Stimulated activated effector memory CD8-positive, alpha-beta T cell treated with anti-CD3 and anti-CD28 coated beads, Interleukin-12 subunit alpha, Interleukin-12 subunit beta, amount 100 ng/mL, for 72 hours (primary cell): ENCODE measurements at regions not wholly inside any gene's neighbourhood (a gene's known extent, or its start where the extent isn't known, plus 50 kb on each side); places are given as distances from the start of the nearest gene placed in this dataset.
A peak's percentile ranks its signal among the peaks of the same experiment; 100 is the strongest.

Source experiments
- ATAC-seq: fragments of 150-1000 bp; cut with Tn5 transposase; 2 replicates; pipeline ENCODE4 v1.10.0; 2021
- DNase-seq, 2 donors: peaks; one replicate each; pipeline ENCODE4 v3.0.0; 2021 to 2022; ENCODE audit warnings: low spot score in 2 of 2
- H3K27ac Mint-ChIP-seq: one replicate; pipeline ENCODE4 v1.8.0; 2022; ENCODE audit warnings: mild to moderate bottlenecking, mixed read lengths
- H3K36me3 Mint-ChIP-seq: one replicate; pipeline ENCODE4 v1.8.0; 2022; ENCODE audit warnings: mild to moderate bottlenecking, mixed read lengths
- H3K4me1 Mint-ChIP-seq: one replicate; pipeline ENCODE4 v1.8.0; 2022; ENCODE audit warnings: mixed read lengths
- H3K4me3 Mint-ChIP-seq: one replicate; pipeline ENCODE4 v1.8.0; 2022; ENCODE audit warnings: mild to moderate bottlenecking, mixed read lengths
- H3K9me3 Mint-ChIP-seq: one replicate; pipeline ENCODE4 v1.8.0; 2022; ENCODE audit warnings: mixed read lengths

DNA sequence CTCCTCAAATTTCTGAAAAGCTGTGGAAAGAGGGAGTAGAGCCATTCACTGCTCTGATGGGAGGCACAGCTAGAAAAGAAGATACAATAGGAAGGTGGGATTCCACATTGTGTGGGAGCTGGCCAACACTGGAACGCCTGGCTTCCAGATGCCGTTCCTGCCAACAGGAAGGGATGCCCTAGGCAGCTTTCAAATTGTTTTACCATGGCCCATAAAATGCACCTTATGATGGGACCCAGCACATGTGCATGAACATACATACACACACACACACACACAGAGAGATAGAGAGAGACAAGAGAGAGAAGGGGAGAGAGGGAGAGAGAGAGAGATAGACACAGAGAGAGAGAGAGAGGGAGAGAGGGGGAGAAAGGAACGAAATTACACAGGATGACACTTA, 86.1 kb upstream of the BZW1 start:
- H3K27ac Mint-ChIP-seq = no peak overlapping the region
- no peak overlapping the region for H3K4me3 Mint-ChIP-seq
- DNase-seq (no peak), ATAC-seq (no peak)
- no peaks in the 10 kb centered on the region for H3K9me3 Mint-ChIP-seq
- H3K36me3 Mint-ChIP-seq = no peaks in the 10 kb centered on the region
- peaks cover 8% of the 10 kb centered on the region for H3K4me1 Mint-ChIP-seq

DNA sequence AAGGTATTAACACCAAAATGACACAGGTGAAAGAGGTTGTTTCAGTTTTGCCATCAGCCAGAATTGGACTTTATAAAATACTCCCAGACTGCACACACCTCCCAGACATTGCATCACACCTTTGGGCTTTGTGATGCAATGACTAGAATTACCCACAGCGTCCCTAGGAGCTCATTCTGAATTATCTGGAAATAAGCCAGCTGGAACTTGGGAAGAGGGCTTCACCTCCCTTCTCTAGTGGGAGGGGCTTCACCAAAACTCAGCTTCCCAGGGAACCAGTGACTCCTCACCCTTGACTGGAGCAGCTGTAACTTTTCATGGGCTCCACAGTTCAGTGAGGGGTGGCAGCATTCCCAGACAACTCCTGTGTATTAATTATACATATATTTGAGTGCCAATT, 83.1 kb upstream of the BZW1 start:
- DNase-seq = no peak
- no peak for ATAC-seq
- Mint-ChIP-seq H3K4me1 (peaks cover 10% of the 10 kb centered on the region), H3K4me3 (no peak overlapping the region), H3K27ac (no peak overlapping the region), H3K9me3 (no peaks in the 10 kb centered on the region), H3K36me3 (no peaks in the 10 kb centered on the region)

DNA sequence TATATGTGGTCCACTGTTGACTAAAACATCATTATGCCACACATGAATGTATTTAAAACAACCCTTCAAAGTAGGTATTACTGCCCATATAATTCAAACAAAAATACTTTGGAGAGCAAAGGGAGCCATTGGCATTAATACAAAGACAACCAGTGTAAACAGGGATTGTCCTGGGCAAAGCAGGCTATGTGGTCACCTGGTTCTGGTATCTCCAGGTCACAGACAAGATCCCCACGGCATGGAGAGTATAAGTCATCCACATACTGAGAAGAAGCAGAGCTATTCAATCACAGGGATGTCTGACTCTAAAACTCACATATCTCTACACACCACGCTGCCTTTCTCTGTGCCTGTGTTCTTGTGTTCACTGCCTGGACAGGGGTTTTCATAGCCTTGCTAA, 81.4 kb upstream of the BZW1 start:
- no peak overlapping the region for H3K27ac Mint-ChIP-seq
- no peaks in the 10 kb centered on the region for H3K36me3 Mint-ChIP-seq
- ATAC-seq = no peak
- H3K4me3 Mint-ChIP-seq = no peak overlapping the region
- DNase-seq = no peak
- no peaks in the 10 kb centered on the region for H3K9me3 Mint-ChIP-seq
- peaks cover 20% of the 10 kb centered on the region for H3K4me1 Mint-ChIP-seq

DNA sequence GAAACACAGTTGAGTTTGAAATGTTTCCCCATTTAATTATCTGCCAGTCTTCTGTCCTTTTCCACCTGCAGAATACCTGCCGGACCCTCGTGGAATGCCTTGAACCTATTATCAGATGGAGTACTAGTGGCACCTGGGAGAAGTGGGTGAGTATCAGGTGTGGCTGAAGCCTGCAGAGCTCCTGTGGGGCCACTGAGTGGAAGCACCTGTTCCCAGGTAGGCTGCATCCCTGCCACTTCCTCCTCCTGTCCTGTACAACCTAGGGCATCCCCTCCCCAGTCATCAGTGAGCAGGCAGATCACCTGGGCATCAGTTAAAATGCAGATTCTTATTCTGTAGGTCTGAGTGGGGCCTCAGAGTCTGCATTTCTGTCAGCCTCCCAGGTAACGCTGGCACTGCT, 80.8 kb upstream of the BZW1 start:
- no peak for ATAC-seq
- Mint-ChIP-seq H3K36me3 (no peaks in the 10 kb centered on the region), H3K27ac (no peak overlapping the region), H3K4me1 (peaks cover 20% of the 10 kb centered on the region), H3K4me3 (no peak overlapping the region), H3K9me3 (no peaks in the 10 kb centered on the region)
- DNase-seq = no peak

DNA sequence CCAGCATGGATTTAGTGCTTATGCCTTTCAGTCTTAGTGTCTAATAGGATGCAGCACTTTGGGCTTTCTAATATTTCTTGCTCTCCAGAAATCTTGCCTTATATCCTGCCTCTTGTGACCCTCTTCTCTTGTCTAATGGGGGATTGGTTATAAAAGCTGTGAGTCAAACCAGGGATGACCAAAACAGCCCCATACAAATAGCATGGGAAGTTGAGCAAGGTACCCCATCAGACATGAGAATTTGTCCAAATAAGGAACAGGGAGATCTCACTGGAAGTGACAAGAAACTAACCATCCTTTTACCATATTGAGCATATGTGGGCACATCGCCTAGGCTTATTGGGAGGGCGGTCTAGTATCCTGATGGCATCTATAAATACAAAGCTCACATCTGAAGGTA, 78.8 kb upstream of the BZW1 start:
- H3K4me1 Mint-ChIP-seq = peaks cover 21% of the 10 kb centered on the region
- ATAC-seq (no peak), DNase-seq (no peak)
- no peak overlapping the region for H3K4me3 Mint-ChIP-seq
- H3K9me3 Mint-ChIP-seq = no peaks in the 10 kb centered on the region
- no peaks in the 10 kb centered on the region for H3K36me3 Mint-ChIP-seq
- H3K27ac Mint-ChIP-seq = peak overlapping the region; percentile 51

DNA sequence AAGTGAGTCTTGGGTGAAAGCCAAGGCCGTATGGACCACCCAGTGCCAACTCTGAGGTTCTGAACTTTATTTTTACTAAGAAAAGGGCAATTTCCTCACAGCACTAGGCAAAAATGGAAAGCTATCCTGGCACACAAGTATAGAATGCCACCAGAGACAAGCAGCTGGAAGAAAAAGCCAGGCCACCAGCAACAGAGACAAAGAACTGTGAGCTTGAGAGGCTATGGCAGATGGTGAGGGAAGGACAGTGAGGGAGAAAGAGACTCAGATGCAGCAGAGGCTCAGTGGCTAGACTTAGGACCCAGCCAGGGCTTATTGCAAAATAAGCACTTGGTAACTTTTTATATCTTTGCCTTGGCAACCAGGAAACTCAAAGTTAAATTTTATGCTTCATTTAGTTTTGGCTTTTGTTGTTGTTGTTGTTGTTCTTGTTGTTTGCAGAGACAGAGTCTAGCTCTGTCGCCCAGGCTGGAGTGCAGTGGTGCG, 78.0 kb upstream of the BZW1 start:
- DNase-seq (no peak), ATAC-seq (no peak)
- Mint-ChIP-seq H3K27ac (peak overlapping the region; percentile 51), H3K4me1 (peaks cover 21% of the 10 kb centered on the region), H3K9me3 (no peaks in the 10 kb centered on the region), H3K4me3 (no peak overlapping the region), H3K36me3 (no peaks in the 10 kb centered on the region)

DNA sequence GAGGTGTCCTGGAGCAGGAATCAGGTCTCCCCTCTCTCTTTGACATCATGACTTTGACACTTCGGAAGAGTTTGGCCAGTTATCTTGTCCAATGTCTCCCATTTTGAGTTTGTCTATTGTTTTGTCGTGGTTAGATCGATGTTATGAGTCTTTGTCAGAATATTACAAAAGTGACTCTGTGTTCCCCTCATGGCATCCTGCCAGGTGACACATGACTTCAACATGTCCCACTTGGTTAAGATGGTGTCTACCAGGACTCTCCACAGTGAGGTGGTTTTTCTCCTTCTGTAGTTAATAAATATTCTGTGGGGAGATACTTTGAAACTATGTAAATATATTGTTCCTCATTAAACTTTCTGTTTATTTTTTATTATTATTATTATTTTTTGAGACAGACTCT, 76.6 kb upstream of the BZW1 start:
- ATAC-seq (peak; percentile 73), DNase-seq (peak in 1 of 2 donors; percentile 13)
- Mint-ChIP-seq H3K9me3 (no peaks in the 10 kb centered on the region), H3K4me1 (peaks cover 21% of the 10 kb centered on the region), H3K4me3 (no peak overlapping the region), H3K27ac (peak overlapping the region; percentile 69), H3K36me3 (no peaks in the 10 kb centered on the region)

DNA sequence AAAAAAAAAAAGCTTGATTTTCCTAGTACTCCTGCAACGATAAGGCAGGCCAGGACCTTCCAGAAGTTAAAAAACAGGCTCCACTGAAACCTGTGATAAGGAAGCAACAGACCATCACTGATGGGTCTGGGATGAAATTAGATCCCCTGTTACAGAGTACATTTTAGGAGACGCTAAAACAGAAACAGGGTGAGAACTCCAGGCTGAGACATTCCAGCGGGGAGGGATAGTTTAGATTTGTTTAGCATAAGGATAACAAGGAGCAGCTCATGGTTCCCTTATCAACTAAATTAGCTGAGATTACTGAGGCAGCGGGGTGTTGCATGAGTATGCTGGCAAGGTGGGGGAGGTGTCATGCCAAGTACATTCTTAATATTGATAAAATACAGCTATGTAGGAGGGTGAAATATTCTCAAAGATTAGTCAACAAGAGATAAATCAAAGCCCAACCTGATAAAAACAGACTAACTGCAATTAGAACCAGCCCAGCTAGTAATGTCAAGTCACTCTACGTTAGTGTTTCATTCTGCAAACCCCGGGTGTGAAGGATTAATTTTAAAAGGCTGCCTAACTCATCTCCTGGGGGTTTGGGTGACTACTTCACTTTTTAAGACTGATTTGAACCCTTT, 75.0 kb upstream of the BZW1 start:
- H3K4me3 Mint-ChIP-seq = no peak overlapping the region
- H3K4me1 Mint-ChIP-seq = peaks cover 21% of the 10 kb centered on the region
- no peaks in the 10 kb centered on the region for H3K9me3 Mint-ChIP-seq
- no peaks in the 10 kb centered on the region for H3K36me3 Mint-ChIP-seq
- no peak for DNase-seq
- H3K27ac Mint-ChIP-seq = no peak overlapping the region
- no peak for ATAC-seq

DNA sequence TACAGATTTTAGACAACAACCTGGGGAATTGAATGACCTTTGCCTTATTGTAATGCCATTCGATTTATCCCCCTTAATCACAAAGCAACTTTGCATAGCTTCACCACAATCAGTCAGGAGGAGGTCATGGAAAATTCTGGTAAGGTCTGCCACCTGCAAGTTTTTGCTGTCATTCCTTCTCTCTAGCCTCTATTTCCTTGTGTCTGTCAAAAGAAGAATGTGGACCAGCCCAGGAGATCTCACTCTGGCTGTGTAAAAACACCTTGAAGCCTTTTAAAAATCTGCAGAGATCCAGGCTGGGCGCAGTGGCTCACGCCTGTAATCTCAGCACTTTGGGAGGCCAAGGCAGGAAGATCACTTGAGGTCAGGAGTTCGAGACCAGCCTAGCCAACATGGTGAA, 74.1 kb upstream of the BZW1 start:
- Mint-ChIP-seq H3K4me3 (no peak overlapping the region), H3K27ac (no peak overlapping the region), H3K36me3 (no peaks in the 10 kb centered on the region), H3K4me1 (peaks cover 21% of the 10 kb centered on the region), H3K9me3 (no peaks in the 10 kb centered on the region)
- no peak for DNase-seq
- ATAC-seq = no peak

DNA sequence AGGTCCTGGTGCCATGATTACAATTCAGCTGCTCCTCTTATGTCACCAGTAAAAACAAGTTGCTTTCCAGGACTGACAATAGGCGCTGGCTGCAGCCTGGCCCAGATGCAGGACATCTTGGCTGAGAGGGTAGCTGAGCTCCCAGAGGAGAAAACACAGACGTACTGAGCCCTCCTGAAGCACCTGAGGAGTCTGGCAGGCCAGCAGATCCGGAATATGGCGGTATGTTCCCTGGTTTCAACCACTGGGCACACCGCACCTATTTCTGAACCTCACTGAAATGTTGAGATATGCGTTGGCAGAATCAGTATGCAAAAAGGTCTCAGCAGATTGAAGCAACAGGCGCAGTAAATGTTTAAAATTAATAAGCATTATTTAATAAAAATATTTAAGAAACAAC, 73.1 kb upstream of the BZW1 start:
- DNase-seq = no peak
- Mint-ChIP-seq H3K4me1 (peaks cover 20% of the 10 kb centered on the region), H3K9me3 (no peaks in the 10 kb centered on the region), H3K4me3 (no peak overlapping the region), H3K36me3 (no peaks in the 10 kb centered on the region), H3K27ac (no peak overlapping the region)
- ATAC-seq = no peak

DNA sequence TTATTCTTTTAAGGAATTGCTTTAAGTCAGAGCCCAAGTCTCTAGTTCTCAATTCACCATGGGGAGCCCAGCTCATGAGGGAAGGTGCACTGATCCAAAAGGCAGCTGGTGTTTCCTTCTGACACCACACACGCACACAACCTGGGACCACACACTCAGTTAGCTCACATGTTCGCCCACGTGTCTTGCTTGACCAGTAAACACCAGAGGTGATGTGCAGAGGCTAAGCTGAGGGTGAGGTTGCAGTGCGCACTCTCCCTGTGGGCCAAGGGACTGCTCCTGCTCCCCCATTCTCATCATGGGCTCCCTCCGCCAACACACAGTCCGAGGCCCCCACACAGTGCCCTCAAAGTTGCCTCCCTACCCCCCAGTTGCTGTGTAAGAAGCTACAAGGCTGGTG, 70.8 kb upstream of the BZW1 start:
- H3K9me3 Mint-ChIP-seq = no peaks in the 10 kb centered on the region
- H3K4me3 Mint-ChIP-seq = no peak overlapping the region
- ATAC-seq (no peak), DNase-seq (no peak)
- H3K27ac Mint-ChIP-seq = no peak overlapping the region
- no peaks in the 10 kb centered on the region for H3K36me3 Mint-ChIP-seq
- peaks cover 3% of the 10 kb centered on the region for H3K4me1 Mint-ChIP-seq

DNA sequence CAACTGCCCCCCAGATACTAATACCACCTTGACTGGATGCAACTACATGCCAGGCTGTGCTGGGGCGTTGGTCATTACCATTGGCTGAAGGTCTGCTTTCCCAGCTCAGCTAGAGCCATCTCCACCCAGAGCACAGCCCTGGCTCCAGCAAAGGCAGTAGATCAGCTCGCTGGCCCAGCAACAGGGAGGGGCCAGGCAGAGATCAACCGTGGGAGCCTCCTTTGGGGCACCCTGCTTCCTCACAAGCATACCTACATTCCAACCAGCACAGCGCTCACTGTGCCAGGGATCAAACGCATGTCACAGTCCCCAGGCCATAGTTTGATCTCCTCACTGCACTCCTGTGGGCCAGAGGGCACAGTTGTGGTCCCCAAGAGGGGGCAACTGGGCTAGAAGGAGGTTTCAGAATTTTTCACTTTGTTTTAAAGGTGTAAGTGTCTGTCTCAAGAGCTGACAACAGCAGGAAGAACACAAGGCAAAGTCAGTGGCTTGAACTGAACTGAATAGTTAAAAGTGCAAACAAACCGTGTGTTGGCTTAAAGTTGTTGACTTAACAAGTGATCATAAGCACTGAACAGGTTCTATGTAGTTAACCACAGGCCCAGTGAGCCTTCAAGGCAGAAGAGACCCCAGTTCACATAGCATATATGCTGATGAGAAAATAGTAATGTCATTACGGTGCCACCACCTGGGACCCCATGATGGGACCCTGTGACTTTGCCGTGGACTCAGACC, 70.1 kb upstream of the BZW1 start:
- ATAC-seq = no peak
- Mint-ChIP-seq H3K4me1 (no peaks in the 10 kb centered on the region), H3K27ac (peak overlapping the region; percentile 64), H3K9me3 (no peaks in the 10 kb centered on the region), H3K4me3 (no peak overlapping the region), H3K36me3 (no peaks in the 10 kb centered on the region)
- DNase-seq = no peak

DNA sequence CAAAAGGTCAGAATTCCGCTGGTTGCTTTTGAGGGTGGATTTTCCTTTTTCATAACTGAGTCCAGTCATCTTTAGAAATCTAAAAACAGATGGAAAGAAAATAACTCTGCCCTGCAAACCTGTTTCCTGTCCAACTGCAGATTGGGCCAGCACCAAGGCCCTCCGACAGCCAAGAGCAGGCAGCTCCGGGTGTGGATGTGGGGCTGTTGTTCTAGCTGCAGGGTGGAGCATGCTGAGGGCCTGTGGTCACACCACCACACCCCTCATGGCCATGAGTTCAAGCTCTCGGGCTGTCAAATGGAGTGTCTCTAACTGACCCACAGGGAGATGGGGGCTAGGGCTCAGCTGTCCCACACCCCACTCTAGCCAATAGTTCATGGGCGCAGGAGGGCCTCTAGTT, 69.3 kb upstream of the BZW1 start:
- DNase-seq = no peak
- ATAC-seq = no peak
- H3K4me3 Mint-ChIP-seq = no peak overlapping the region
- no peaks in the 10 kb centered on the region for H3K9me3 Mint-ChIP-seq
- no peaks in the 10 kb centered on the region for H3K36me3 Mint-ChIP-seq
- no peak overlapping the region for H3K27ac Mint-ChIP-seq
- no peaks in the 10 kb centered on the region for H3K4me1 Mint-ChIP-seq

DNA sequence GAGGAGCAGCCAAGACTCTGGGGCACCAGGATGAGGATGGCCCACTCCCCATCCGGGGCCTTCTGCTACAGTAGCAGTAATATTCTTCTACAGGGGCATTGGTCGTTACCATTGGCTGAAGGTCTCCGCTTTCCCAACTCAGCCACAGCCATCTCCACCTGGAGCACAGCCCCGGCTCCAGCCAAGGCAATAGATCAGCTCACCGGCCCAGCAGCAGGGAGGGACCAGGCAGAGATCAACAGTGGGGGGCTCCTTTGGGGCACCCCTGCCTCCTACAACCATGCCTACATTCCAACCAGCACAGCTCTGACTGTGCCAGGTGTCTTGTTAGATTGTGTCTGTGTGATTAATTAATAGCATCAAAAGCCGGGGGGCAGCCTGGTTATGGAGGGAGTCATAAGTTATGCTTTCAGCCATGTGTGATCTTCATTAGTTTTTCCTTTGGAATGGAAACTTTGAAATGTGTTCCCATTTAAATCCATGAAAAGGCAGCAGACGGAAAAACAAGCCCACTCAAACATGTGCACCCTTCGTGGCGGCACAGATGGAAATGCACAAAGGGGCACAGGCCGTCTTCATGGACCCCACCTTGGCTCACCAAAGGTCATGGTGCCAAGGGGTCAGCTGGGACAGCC, 68.6 kb upstream of the BZW1 start:
- Mint-ChIP-seq H3K9me3 (no peaks in the 10 kb centered on the region), H3K4me1 (no peaks in the 10 kb centered on the region), H3K27ac (no peak overlapping the region), H3K36me3 (no peaks in the 10 kb centered on the region), H3K4me3 (no peak overlapping the region)
- DNase-seq (no peak), ATAC-seq (no peak)

DNA sequence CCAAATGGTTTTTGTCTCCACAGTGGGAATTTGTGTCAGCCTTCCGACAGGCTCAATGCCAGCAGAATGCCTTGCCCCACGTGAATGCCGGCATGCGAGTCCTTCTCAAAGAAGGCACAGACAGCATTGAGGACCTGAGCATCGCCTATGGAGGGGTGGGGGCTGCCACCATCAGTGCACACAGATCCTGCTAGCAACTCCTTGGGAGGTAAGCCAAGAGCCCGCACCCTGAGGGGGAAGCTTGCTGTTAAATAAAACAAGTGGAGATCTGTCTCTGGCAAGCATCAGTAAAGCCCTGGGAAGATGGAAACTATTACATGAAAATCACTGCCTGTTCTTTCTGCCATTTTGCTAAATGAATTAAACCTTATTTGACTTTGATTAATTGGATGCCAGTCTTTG, 67.5 kb upstream of the BZW1 start:
- no peak for ATAC-seq
- H3K36me3 Mint-ChIP-seq = no peaks in the 10 kb centered on the region
- H3K9me3 Mint-ChIP-seq = no peaks in the 10 kb centered on the region
- no peaks in the 10 kb centered on the region for H3K4me1 Mint-ChIP-seq
- H3K4me3 Mint-ChIP-seq = no peak overlapping the region
- H3K27ac Mint-ChIP-seq = no peak overlapping the region
- DNase-seq = no peak

DNA sequence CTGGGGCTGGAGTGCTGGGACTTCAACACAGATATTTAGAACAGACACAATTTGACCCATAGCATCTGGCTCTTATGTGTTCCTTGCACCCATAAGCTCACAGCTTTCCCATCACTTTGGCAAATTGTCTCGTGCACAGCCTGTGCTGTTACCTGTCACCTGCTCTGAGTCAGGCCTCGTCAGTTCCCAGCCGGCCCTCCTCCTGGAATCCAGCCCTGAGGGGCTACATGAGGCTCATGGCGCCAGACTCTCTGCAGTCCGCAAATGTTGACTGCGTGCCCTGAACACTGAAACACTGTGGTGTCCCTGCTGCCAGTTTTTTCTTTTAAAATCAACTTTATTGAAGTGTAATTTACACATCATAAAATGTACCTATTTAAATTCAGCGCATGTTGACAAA, 65.4 kb upstream of the BZW1 start:
- DNase-seq (no peak), ATAC-seq (no peak)
- Mint-ChIP-seq H3K9me3 (no peaks in the 10 kb centered on the region), H3K4me3 (no peak overlapping the region), H3K27ac (no peak overlapping the region), H3K4me1 (no peaks in the 10 kb centered on the region), H3K36me3 (no peaks in the 10 kb centered on the region)
